Smooth muscle cell (in vitro differentiated cells): ENCODE measurements at regions not wholly inside any gene's neighbourhood (a gene's known extent, or its start where the extent isn't known, plus 50 kb on each side); places are given as distances from the start of the nearest gene placed in this dataset.

ENCODE experiments used
- DNase-seq: peaks from one replicate; lab custom pipeline; 2025; ENCODE audit not compliant: unreplicated experiment; lab: John Stamatoyannopoulos, UW
- H2AFZ ChIP-seq: fragments of 200-600 bp; sonication (generic); 2 replicates; pipeline ENCODE4 v1.6.0; 2016; ENCODE audit warnings: antibody characterized with exemption, low read depth, mild to moderate bottlenecking
- H3F3A ChIP-seq: fragments of 200-600 bp; sonication (generic); 2 replicates; pipeline ENCODE4 v1.6.0; 2017; ENCODE audit warnings: antibody characterized with exemption, low read depth
- H3K27ac ChIP-seq: fragments of 200-600 bp; sonication (generic); 2 replicates; pipeline ENCODE4 v1.5.1; 2016; ENCODE audit warnings: low read depth, mild to moderate bottlenecking
- H3K27me3 ChIP-seq: fragments of 200-600 bp; sonication (generic); 2 replicates; pipeline ENCODE4 v1.6.1; 2016; ENCODE audit warnings: low read depth, mild to moderate bottlenecking
- H3K36me3 ChIP-seq: fragments of 200-600 bp; sonication (generic); 2 replicates; pipeline ENCODE4 v1.5.1; 2016; ENCODE audit warnings: low read depth
- H3K4me1 ChIP-seq: fragments of 200-600 bp; sonication (generic); 2 replicates; pipeline ENCODE4 v1.5.1; 2016; ENCODE audit warnings: low read depth
- H3K4me2 ChIP-seq: fragments of 200-600 bp; sonication (generic); 2 replicates; pipeline ENCODE4 v1.6.0; 2016; ENCODE audit warnings: mild to moderate bottlenecking
- H3K4me3 ChIP-seq: fragments of 200-600 bp; sonication (generic); 2 replicates; pipeline ENCODE4 v1.5.1; 2016; ENCODE audit warnings: mild to moderate bottlenecking
- H3K79me2 ChIP-seq: fragments of 200-600 bp; sonication (generic); 2 replicates; pipeline ENCODE4 v1.6.0; 2016; ENCODE audit warnings: low read depth, mild to moderate bottlenecking
- H3K9ac ChIP-seq: fragments of 200-600 bp; sonication (generic); 2 replicates; pipeline ENCODE4 v1.6.0; 2016; ENCODE audit warnings: low read depth
- H3K9me3 ChIP-seq: fragments of 200-600 bp; sonication (generic); replicated peaks from 2 replicates; pipeline ENCODE4 v1.5.1; 2016; ENCODE audit warnings: low read depth
- H4K20me1 ChIP-seq: fragments of 200-600 bp; sonication (generic); 2 replicates; pipeline ENCODE4 v1.6.0; 2016; ENCODE audit warnings: low read depth
- CTCF ChIP-seq: fragments of 200-600 bp; sonication (generic); IDR thresholded peaks from 2 replicates; pipeline ENCODE4 v1.5.1; 2017; ENCODE audit warnings: borderline replicate concordance, mild to moderate bottlenecking, antibody characterized with exemption; ENCODE audit not compliant: insufficient read depth, poor library complexity, severe bottlenecking
- WGBS: methylation state at CpG from one replicate; pipeline ENCODE4 v1.1.7; 2016; ENCODE audit warnings: low lambda C conversion rate; 5-methylcytosine and 5-hydroxymethylcytosine counted together

DNA sequence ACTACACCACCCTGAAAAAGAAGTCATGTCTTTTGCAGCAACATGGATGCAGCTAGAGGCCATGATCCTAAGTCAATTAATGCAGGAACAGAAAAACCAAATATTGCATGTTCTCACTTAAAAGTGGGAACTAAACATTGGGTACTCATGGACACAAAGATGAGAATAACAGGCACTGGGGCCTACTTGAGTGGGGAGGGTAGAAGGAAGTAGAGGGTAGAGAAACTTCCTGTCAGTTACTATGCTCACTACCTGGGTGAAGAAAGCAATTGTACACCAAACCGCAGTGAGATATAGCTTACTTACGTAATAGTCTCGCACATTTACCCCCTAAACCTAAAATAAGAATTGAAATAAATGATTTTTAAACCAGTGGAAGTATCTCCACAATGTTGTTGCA, 480.5 kb upstream of the ARRDC4 start:
- DNase-seq: no peak
- WGBS: 94% methylated on average over 3 of the region's 3 CpGs
- peaks cover 5% of the 10 kb centered on the region for H3K27me3 ChIP-seq
- no peak for TF ChIP-seq CTCF
- H3K27ac ChIP-seq: no peak overlapping the region
- H3K4me1 ChIP-seq: no peaks in the 10 kb centered on the region
- no peak overlapping the region for H3K4me2 ChIP-seq
- H3K36me3 ChIP-seq: no peaks in the 10 kb centered on the region
- no peak overlapping the region for H2AFZ ChIP-seq
- no peaks in the 10 kb centered on the region for H3F3A ChIP-seq
- H3K9ac ChIP-seq: no peak overlapping the region
- H3K9me3 ChIP-seq: no peaks in the 10 kb centered on the region
- no peaks in the 10 kb centered on the region for H3K79me2 ChIP-seq
- H4K20me1 ChIP-seq: no peaks in the 10 kb centered on the region
- H3K4me3 ChIP-seq: no peak overlapping the region

- Histone ChIP-seq H3K4me3 (no peak overlapping the region), H3K4me1 (no peaks in the 10 kb centered on the region), H3K36me3 (no peaks in the 10 kb centered on the region), H2AFZ (no peak overlapping the region), H3F3A (no peaks in the 10 kb centered on the region), H3K27ac (no peak overlapping the region), H3K4me2 (no peak overlapping the region), H3K9ac (no peak overlapping the region), H3K79me2 (no peaks in the 10 kb centered on the region), H3K27me3 (no peaks in the 10 kb centered on the region), H3K9me3 (no peaks in the 10 kb centered on the region), H4K20me1 (no peaks in the 10 kb centered on the region)
- 60% methylated on average over 3 of the region's 3 CpGs for WGBS
- no peak for DNase-seq
- no peak for TF ChIP-seq CTCF
Measured at GRCh38 chr15:97482521-97482920, 478.0 kb upstream of the ARRDC4 start.

DNA sequence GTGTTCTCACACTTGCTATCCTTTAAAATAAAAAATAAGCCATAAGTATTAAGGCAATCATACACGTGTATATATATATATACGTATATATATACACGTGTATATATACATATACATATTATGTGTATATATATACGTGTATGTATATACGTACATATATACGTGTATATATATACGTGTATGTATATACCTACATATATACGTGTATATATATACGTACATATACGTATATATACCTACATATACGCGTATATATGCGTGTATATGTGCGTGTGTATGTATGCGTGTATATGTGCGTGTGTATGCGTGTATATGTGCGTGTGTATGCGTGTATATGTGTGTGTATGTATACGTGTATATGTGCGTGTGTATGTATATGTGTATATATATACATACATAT, 477.3 kb upstream of the ARRDC4 start:
- DNase-seq: no peak
- Histone ChIP-seq H3F3A (no peaks in the 10 kb centered on the region), H3K27me3 (no peaks in the 10 kb centered on the region), H3K79me2 (no peaks in the 10 kb centered on the region), H3K4me3 (no peak overlapping the region), H3K4me1 (no peaks in the 10 kb centered on the region), H3K27ac (no peak overlapping the region), H3K4me2 (no peak overlapping the region), H2AFZ (no peak overlapping the region), H3K9ac (no peak overlapping the region), H3K36me3 (no peaks in the 10 kb centered on the region), H3K9me3 (no peaks in the 10 kb centered on the region), H4K20me1 (no peaks in the 10 kb centered on the region)
- TF ChIP-seq CTCF: no peak
- WGBS: 94% methylated on average over 21 of the region's 21 CpGs

- DNase-seq: no peak
- no peak overlapping the region for H3K4me2 ChIP-seq
- H4K20me1 ChIP-seq: no peaks in the 10 kb centered on the region
- no peaks in the 10 kb centered on the region for H3K79me2 ChIP-seq
- no peaks in the 10 kb centered on the region for H3K4me1 ChIP-seq
- no peaks in the 10 kb centered on the region for H3F3A ChIP-seq
- H3K9me3 ChIP-seq: no peaks in the 10 kb centered on the region
- 89% methylated on average over 4 of the region's 4 CpGs for WGBS
- no peak overlapping the region for H3K9ac ChIP-seq
- H3K27me3 ChIP-seq: no peaks in the 10 kb centered on the region
- no peaks in the 10 kb centered on the region for H3K36me3 ChIP-seq
- H2AFZ ChIP-seq: no peak overlapping the region
- no peak overlapping the region for H3K27ac ChIP-seq
- no peak for TF ChIP-seq CTCF
- H3K4me3 ChIP-seq: no peak overlapping the region
Measured at GRCh38 chr15:97490429-97490828, 470.1 kb upstream of the ARRDC4 start.
